SK-N-SH (cell line): ENCODE measurements at regions not wholly inside any gene's neighbourhood (a gene's known extent, or its start where the extent isn't known, plus 50 kb on each side); places are given as distances from the start of the nearest gene placed in this dataset.

Source experiments
- CTCF ChIA-PET: fragments of 300-600, 350-600 bp; formaldehyde crosslinking; extraction: SDS; loops from one replicate; lab custom pipeline; 2021; lab: Yijun Ruan, JAX
- POLR2A ChIA-PET: fragments of 350-600 bp; sonication (Branson Sonifier 250); formaldehyde crosslinking; extraction: SDS; loops from one replicate; lab custom pipeline; 2020; ENCODE audit warnings: antibody characterized with exemption, inconsistent platforms; lab: Yijun Ruan, JAX
- DNase-seq: peaks from one replicate; pipeline ENCODE4 v3.0.0; 2012
- H2AFZ ChIP-seq: fragments of 200-600 bp; sonication (generic); 2 replicates; pipeline ENCODE4 v1.8.1; 2016; ENCODE audit warnings: antibody characterized with exemption, mild to moderate bottlenecking, low read depth
- H3F3A ChIP-seq: fragments of 200-600 bp; sonication (generic); replicated peaks from 2 replicates; pipeline ENCODE3; 2016; ENCODE audit warnings: antibody characterized with exemption, mild to moderate bottlenecking; ENCODE audit not compliant: insufficient read depth
- H3K27ac ChIP-seq, 2 experiments: fragments of 200-500 bp in 1 of 2; fragments of 200-600 bp in 1 of 2; sonication (Bioruptor generic) in 1 of 2; sonication (generic), shearing (Covaris generic) in 1 of 2; 2 replicates each; pipeline versions ENCODE4 v1.5.1 to v1.6.1; 2014 to 2016; ENCODE audit warnings: low read depth in 2 of 2, inconsistent platforms in 1 of 2, low read length in 1 of 2, mild to moderate bottlenecking in 1 of 2, mixed read lengths in 1 of 2
- H3K27me3 ChIP-seq: fragments of 200-600 bp; sonication (generic), shearing (Covaris generic); 2 replicates; pipeline ENCODE4 v1.6.1; 2016; ENCODE audit warnings: mixed run types; ENCODE audit not compliant: insufficient read depth
- H3K36me3 ChIP-seq, 2 experiments: fragments of 200-500 bp in 1 of 2; fragments of 200-600 bp in 1 of 2; sonication (Bioruptor generic) in 1 of 2; sonication (generic) in 1 of 2; replicated peaks in 1 of 2; 2 replicates each; pipeline versions ENCODE3 to v1.5.1; 2014 to 2016; ENCODE audit warnings: low read length in 1 of 2, mild to moderate bottlenecking in 1 of 2; ENCODE audit not compliant: insufficient read depth in 2 of 2, control insufficient read depth in 1 of 2
- H3K4me1 ChIP-seq, 2 experiments: fragments of 200-500 bp in 1 of 2; fragments of 200-600 bp in 1 of 2; sonication (Bioruptor generic) in 1 of 2; sonication (generic), shearing (Covaris generic) in 1 of 2; 2 replicates each; pipeline versions ENCODE4 v1.5.1 to v1.6.1; 2014 to 2016; ENCODE audit warnings: low read depth in 1 of 2, low read length in 1 of 2, mixed run types in 1 of 2; ENCODE audit not compliant: insufficient read depth in 2 of 2, control insufficient read depth in 1 of 2
- H3K4me2 ChIP-seq: fragments of 200-600 bp; sonication (generic), shearing (Covaris generic); 2 replicates; pipeline ENCODE4 v1.6.1; 2017; ENCODE audit warnings: mixed run types
- H3K4me3 ChIP-seq, 2 experiments: fragments of 200-500 bp in 1 of 2; fragments of 200-600 bp in 1 of 2; sonication (Bioruptor generic) in 1 of 2; sonication (generic), shearing (Covaris generic) in 1 of 2; 2 replicates each; pipeline versions ENCODE4 v1.5.1 to v1.8.1; 2014 to 2016; ENCODE audit warnings: low read depth in 2 of 2, inconsistent platforms in 1 of 2, low read length in 1 of 2, mild to moderate bottlenecking in 1 of 2, mixed read lengths in 1 of 2, moderate library complexity in 1 of 2
- H3K79me2 ChIP-seq: fragments of 200-600 bp; sonication (generic); 2 replicates; pipeline ENCODE4 v1.8.1; 2017; ENCODE audit warnings: mild to moderate bottlenecking; ENCODE audit not compliant: insufficient read depth
- H3K9ac ChIP-seq: fragments of 200-600 bp; sonication (generic); 2 replicates; pipeline ENCODE4 v1.6.1; 2017; ENCODE audit warnings: mixed run types
- H3K9me2 ChIP-seq: fragments of 200-600 bp; sonication (generic); 2 replicates; pipeline ENCODE4 v1.6.1; 2017; ENCODE audit warnings: mixed run types
- H3K9me3 ChIP-seq: fragments of 200-600 bp; sonication (generic); 2 replicates; pipeline ENCODE4 v1.6.1; 2017; ENCODE audit warnings: mixed run types, mild to moderate bottlenecking, moderate library complexity
- H4K20me1 ChIP-seq: fragments of 200-600 bp; sonication (generic); 2 replicates; pipeline ENCODE4 v1.6.1; 2017; ENCODE audit warnings: mild to moderate bottlenecking, mixed run types; ENCODE audit not compliant: insufficient read depth
- ELF1 ChIP-seq: IDR thresholded peaks from 2 replicates; pipeline ENCODE4 v1.4.0; 2012
- FOSL2 ChIP-seq: IDR thresholded peaks from 2 replicates; pipeline ENCODE4 v1.4.0; 2012; ENCODE audit warnings: low read depth, mild to moderate bottlenecking, moderate library complexity, borderline replicate concordance
- FOXJ3 ChIP-seq: sonication (generic); formaldehyde crosslinking; IDR thresholded peaks from 2 replicates; pipeline ENCODE4 v1.5.1; 2020; ENCODE audit warnings: mild to moderate bottlenecking, missing genetic modification reagents
- GATA2 ChIP-seq: sonication (generic); formaldehyde crosslinking; IDR thresholded peaks from 2 replicates; pipeline ENCODE4 v1.5.0; 2020; ENCODE audit warnings: mild to moderate bottlenecking, missing genetic modification reagents
- JUND ChIP-seq: IDR thresholded peaks from 2 replicates; pipeline ENCODE4 v1.4.0; 2012
- MAX ChIP-seq: IDR thresholded peaks from 2 replicates; pipeline ENCODE4 v1.4.0; 2012; ENCODE audit warnings: low read depth
- MEF2A ChIP-seq: IDR thresholded peaks from 2 replicates; pipeline ENCODE4 v1.4.0; 2012; ENCODE audit warnings: low read depth, borderline replicate concordance
- MXI1 ChIP-seq: IDR thresholded peaks from 2 replicates; pipeline ENCODE4 v1.6.1; 2012; ENCODE audit warnings: mild to moderate bottlenecking, low read depth, low read length, improper control_type of control experiment
- NFIC ChIP-seq: IDR thresholded peaks from 2 replicates; pipeline ENCODE4 v1.4.0; 2012; ENCODE audit warnings: borderline replicate concordance
- NRF1 ChIP-seq: IDR thresholded peaks from 2 replicates; pipeline ENCODE4 v1.6.1; 2012; ENCODE audit warnings: low read depth, mild to moderate bottlenecking, low read length
- REST ChIP-seq: IDR thresholded peaks from 2 replicates; pipeline ENCODE4 v1.6.1; 2012; ENCODE audit warnings: mild to moderate bottlenecking, low read depth, low read length, moderate library complexity
- RFX5 ChIP-seq: IDR thresholded peaks from 2 replicates; pipeline ENCODE4 v1.6.1; 2012; ENCODE audit warnings: mild to moderate bottlenecking, improper control_type of control experiment, low read length
- SIN3A ChIP-seq: IDR thresholded peaks from 2 replicates; pipeline ENCODE4 v1.6.1; 2012; ENCODE audit warnings: low read depth, mild to moderate bottlenecking, low read length, moderate library complexity, borderline replicate concordance
- SMC3 ChIP-seq: IDR thresholded peaks from 2 replicates; pipeline ENCODE4 v1.6.1; 2012; ENCODE audit warnings: low read depth, low read length, improper control_type of control experiment
- TEAD4 ChIP-seq: IDR thresholded peaks from 2 replicates; pipeline ENCODE4 v1.4.0; 2012; ENCODE audit warnings: mild to moderate bottlenecking, borderline replicate concordance; ENCODE audit not compliant: insufficient read depth
- USF1 ChIP-seq: IDR thresholded peaks from 2 replicates; pipeline ENCODE4 v1.4.0; 2012; ENCODE audit warnings: low read depth, borderline replicate concordance
- USF2 ChIP-seq: fragments of 150-350 bp; IDR thresholded peaks from 2 replicates; pipeline ENCODE4 v1.6.1; 2017; ENCODE audit warnings: antibody characterized with exemption, low read length, low read depth, borderline replicate concordance
- YY1 ChIP-seq: IDR thresholded peaks from 2 replicates; pipeline ENCODE4 v1.4.0; 2012; ENCODE audit warnings: low read depth, mild to moderate bottlenecking
- ZBTB33 ChIP-seq: IDR thresholded peaks from 2 replicates; pipeline ENCODE4 v1.4.0; 2012; ENCODE audit warnings: low read depth, borderline replicate concordance
- WGBS: methylation state at CpG from one replicate; pipeline ENCODE4 v1.1.6; 2017; ENCODE audit warnings: low lambda C conversion rate; 5-methylcytosine and 5-hydroxymethylcytosine counted together

- Histone ChIP-seq H3F3A (no peaks in the 10 kb centered on the region), H3K9ac (no peak overlapping the region), H3K27me3 (no peaks in the 10 kb centered on the region; the same call in 1 of the 2 replicates), H3K4me2 (no peak overlapping the region), H3K27ac (no peak overlapping the region), H3K36me3 (no peaks in the 10 kb centered on the region), H3K4me3 (no peak overlapping the region), H3K79me2 (no peaks in the 10 kb centered on the region), H3K9me2 (no peaks in the 10 kb centered on the region), H3K9me3 (no peaks in the 10 kb centered on the region), H3K4me1 (no peaks in the 10 kb centered on the region), H4K20me1 (no peaks in the 10 kb centered on the region), H2AFZ (no peak overlapping the region)
- DNase-seq: peak; percentile 6
- ChIA-PET CTCF (no interaction called here), POLR2A (no interaction called here)
- 24% methylated on average over 11 of the region's 11 CpGs for WGBS
- TF ChIP-seq MEF2A (no peak), ZBTB33 (no peak), SMC3 (no peak), FOXJ3 (CRISPR knock-in tag) (no peak), USF1 (no peak), SIN3A (no peak), NRF1 (no peak), MAX (no peak), YY1 (no peak), USF2 (no peak), RFX5 (no peak), TEAD4 (no peak), NFIC (no peak), JUND (no peak), MXI1 (no peak), REST (no peak), GATA2 (CRISPR knock-in tag) (no peak), ELF1 (no peak), FOSL2 (no peak)
Measured at GRCh38 chr22:48301421-48301820, 1526.3 kb downstream of the BRD1 start.
